Testis (tissue), 2 donors: ENCODE measurements at regions not wholly inside any gene's neighbourhood (a gene's known extent, or its start where the extent isn't known, plus 50 kb on each side); places are given as distances from the start of the nearest gene placed in this dataset.

Experiments used
- DNase-seq: peaks from one replicate; pipeline ENCODE4 v3.0.0-alpha.2; 2019
- H3K27ac ChIP-seq, 2 donors: fragments of 200-600 bp; sonication (generic); one replicate each; pipeline ENCODE4 v1.5.1; 2019
- H3K27me3 ChIP-seq: fragments of 200-600 bp; sonication (generic); one replicate; pipeline ENCODE4 v1.5.1; 2019
- H3K36me3 ChIP-seq: fragments of 200-600 bp; sonication (generic); one replicate; pipeline ENCODE4 v1.5.1; 2017; ENCODE audit warnings: low read depth; ENCODE audit errors: missing control alignments
- H3K4me1 ChIP-seq: fragments of 200-600 bp; sonication (generic); one replicate; pipeline ENCODE4 v1.5.1; 2019
- H3K4me3 ChIP-seq, 2 donors: fragments of 200-600 bp; sonication (generic); one replicate each; pipeline ENCODE4 v1.5.1; 2017 to 2019
- H3K9me3 ChIP-seq: fragments of 200-600 bp; sonication (generic); one replicate; pipeline ENCODE4 v1.5.1; 2017
- CTCF ChIP-seq, 3 experiments: fragments of 450-650 bp in 2 of 3; fragments of 200-600 bp in 1 of 3; sonication (generic) in 1 of 3; IDR thresholded peaks; one replicate each; pipeline ENCODE4 v1.5.1; 2016 to 2019; ENCODE audit warnings: antibody characterized with exemption in 3 of 3, mild to moderate bottlenecking in 2 of 3, moderate library complexity in 1 of 3
- POLR2A ChIP-seq: fragments of 450-650 bp; IDR thresholded peaks from one replicate; pipeline ENCODE4 v1.6.1; 2017; ENCODE audit warnings: antibody characterized with exemption, mild to moderate bottlenecking, moderate library complexity
- WGBS, 2 donors: methylation state at CpG; one replicate each; pipeline ENCODE4 v1.1.5; 2018; 5-methylcytosine and 5-hydroxymethylcytosine counted together
- intact Hi-C: fragments of 100-400 bp; cut with DNase I; formaldehyde crosslinking; loops from one replicate; pipeline ENCODE4 v1.15.1; 2023; ENCODE audit warnings: low total_unique reads

DNA sequence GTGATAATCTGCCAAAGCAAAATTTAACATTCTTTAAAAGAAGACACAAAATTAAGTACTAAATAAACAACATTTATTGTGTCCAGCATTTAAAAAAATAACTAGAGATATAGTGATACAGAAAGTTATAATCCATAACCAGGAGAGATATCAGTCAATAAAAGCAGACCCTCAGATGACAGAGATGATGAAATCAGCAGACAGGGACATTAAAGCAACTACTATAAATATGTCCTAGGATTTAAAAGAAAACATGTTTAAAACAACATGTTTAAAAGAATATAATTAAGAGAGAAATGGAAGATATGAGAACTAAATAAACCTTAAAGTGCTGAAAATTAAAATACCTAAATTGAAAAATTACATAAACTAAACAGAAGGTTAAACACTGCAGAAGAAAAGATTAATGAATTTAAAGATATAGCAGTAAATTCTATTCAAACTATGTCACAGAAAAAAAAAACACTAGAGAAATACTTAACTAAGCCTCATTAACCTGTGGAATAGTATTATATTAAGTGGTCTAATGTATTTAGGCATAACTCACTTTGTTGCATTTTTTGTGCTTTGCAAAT lies 261.2 kb upstream of the NR5A2 start:
- H3K4me3 ChIP-seq, result no peak overlapping the region
- DNase-seq, result no peak
- TF ChIP-seq CTCF (IDR thresholded peaks at IDR 0.05) (no peak), POLR2A (no peak)
- intact Hi-C loops, result no loop called here
- no peaks in the 10 kb centered on the region for H3K4me1 ChIP-seq
- H3K27ac ChIP-seq, result no peak overlapping the region
- no peaks in the 10 kb centered on the region for H3K36me3 ChIP-seq
- H3K9me3 ChIP-seq, result no peaks in the 10 kb centered on the region
- H3K27me3 ChIP-seq, result no peaks in the 10 kb centered on the region

GRCh38 chr1:199767700-199768099 lies 259.8 kb upstream of the NR5A2 start:
- WGBS, 2 donors, result 90 to 96% methylated on average over 2 of the region's 2 CpGs
- DNase-seq, result no peak
- no peak overlapping the region for H3K4me3 ChIP-seq
- intact Hi-C loops, result no loop called here
- H3K27ac ChIP-seq, result no peak overlapping the region
- TF ChIP-seq CTCF (IDR thresholded peaks at IDR 0.05), result no peak
- TF ChIP-seq POLR2A, result no peak
- H3K4me1 ChIP-seq, result no peaks in the 10 kb centered on the region
- H3K9me3 ChIP-seq, result no peaks in the 10 kb centered on the region
- H3K36me3 ChIP-seq, result no peaks in the 10 kb centered on the region
- no peaks in the 10 kb centered on the region for H3K27me3 ChIP-seq

GRCh38 chr1:199774433-199775089 lies 252.9 kb upstream of the NR5A2 start:
- H3K4me3 ChIP-seq, result no peak overlapping the region
- H3K4me1 ChIP-seq, result no peaks in the 10 kb centered on the region
- H3K27me3 ChIP-seq, result no peaks in the 10 kb centered on the region
- intact Hi-C loops, result no loop called here
- DNase-seq, result no peak
- H3K9me3 ChIP-seq, result no peaks in the 10 kb centered on the region
- H3K27ac ChIP-seq, result no peak overlapping the region
- 43 to 49% methylated on average over 1 of the region's 1 CpG for WGBS, 2 donors
- TF ChIP-seq CTCF (IDR thresholded peaks at IDR 0.05) (no peak), POLR2A (no peak)
- H3K36me3 ChIP-seq, result no peaks in the 10 kb centered on the region

GRCh38 chr1:199776768-199777497 lies 250.6 kb upstream of the NR5A2 start:
- no peak for DNase-seq
- intact Hi-C loops, result no loop called here
- H3K36me3 ChIP-seq, result no peaks in the 10 kb centered on the region
- H3K9me3 ChIP-seq, result no peaks in the 10 kb centered on the region
- H3K27ac ChIP-seq, result no peak overlapping the region
- TF ChIP-seq CTCF (IDR thresholded peaks at IDR 0.05) (no peak), POLR2A (no peak)
- no peaks in the 10 kb centered on the region for H3K4me1 ChIP-seq
- 96% methylated on average over 1 of the region's 1 CpG for WGBS, 2 donors
- no peak overlapping the region for H3K4me3 ChIP-seq
- H3K27me3 ChIP-seq, result no peaks in the 10 kb centered on the region
